GM23248 (cell line): ENCODE measurements at regions not wholly inside any gene's neighbourhood (a gene's known extent, or its start where the extent isn't known, plus 50 kb on each side); places are given as distances from the start of the nearest gene placed in this dataset.
A peak's percentile ranks its signal among the peaks of the same experiment; 100 is the strongest.

Experiments
- DNase-seq: peaks from one replicate; pipeline ENCODE4 v3.0.0-alpha.2; 2015
- H2AFZ ChIP-seq: fragments of 200-600 bp; sonication (generic); 2 replicates; pipeline ENCODE4 v1.6.1; 2016; ENCODE audit warnings: antibody characterized with exemption
- H3F3A ChIP-seq: fragments of 200-600 bp; sonication (generic); 2 replicates; pipeline ENCODE4 v1.6.1; 2016; ENCODE audit warnings: mild to moderate bottlenecking, antibody characterized with exemption, mixed run types; ENCODE audit not compliant: insufficient read depth
- H3K27ac ChIP-seq: fragments of 200-600 bp; sonication (generic); 2 replicates; pipeline ENCODE4 v1.5.1; 2016; ENCODE audit warnings: mild to moderate bottlenecking
- H3K27me3 ChIP-seq: fragments of 200-600 bp; sonication (generic); replicated peaks from 2 replicates; pipeline ENCODE4 v1.6.1; 2016; ENCODE audit warnings: mild to moderate bottlenecking; ENCODE audit not compliant: insufficient read depth
- H3K36me3 ChIP-seq: fragments of 200-600 bp; sonication (generic); 2 replicates; pipeline ENCODE4 v1.6.1; 2016; ENCODE audit warnings: low read depth, mild to moderate bottlenecking
- H3K4me1 ChIP-seq: fragments of 200-600 bp; sonication (generic); 2 replicates; pipeline ENCODE4 v1.6.1; 2016; ENCODE audit warnings: mild to moderate bottlenecking; ENCODE audit not compliant: insufficient read depth
- H3K4me2 ChIP-seq: fragments of 200-600 bp; sonication (generic); one replicate; pipeline ENCODE4 v1.6.1; 2016; ENCODE audit warnings: mild to moderate bottlenecking; ENCODE audit not compliant: unreplicated experiment
- H3K4me3 ChIP-seq: fragments of 200-600 bp; sonication (generic); 2 replicates; pipeline ENCODE4 v1.5.1; 2016; ENCODE audit warnings: mild to moderate bottlenecking
- H3K79me2 ChIP-seq: fragments of 200-600 bp; sonication (generic); 2 replicates; pipeline ENCODE4 v1.6.1; 2016; ENCODE audit warnings: mild to moderate bottlenecking; ENCODE audit not compliant: insufficient read depth
- H3K9ac ChIP-seq: fragments of 200-600 bp; sonication (generic); 2 replicates; pipeline ENCODE4 v1.6.1; 2016; ENCODE audit warnings: mild to moderate bottlenecking
- H3K9me2 ChIP-seq: fragments of 200-600 bp; sonication (generic); 2 replicates; pipeline ENCODE4 v1.6.1; 2016; ENCODE audit warnings: mixed run types, mild to moderate bottlenecking, moderate library complexity; ENCODE audit not compliant: insufficient read depth
- H3K9me3 ChIP-seq: fragments of 200-600 bp; sonication (generic); one replicate; pipeline ENCODE4 v1.6.1; 2017; ENCODE audit warnings: low read depth
- H4K20me1 ChIP-seq: fragments of 200-600 bp; sonication (generic); 2 replicates; pipeline ENCODE4 v1.6.0; 2016; ENCODE audit not compliant: insufficient read depth
- EZH2 ChIP-seq: fragments of 200-600 bp; sonication (generic); IDR thresholded peaks from 2 replicates; pipeline ENCODE4 v1.6.1; 2018; ENCODE audit warnings: antibody characterized with exemption, mild to moderate bottlenecking; ENCODE audit not compliant: insufficient read depth, poor library complexity, severe bottlenecking
- EZH2phosphoT487 ChIP-seq: fragments of 200-600 bp; sonication (generic); IDR thresholded peaks from 2 replicates; pipeline ENCODE4 v1.6.1; 2018; ENCODE audit warnings: antibody characterized with exemption, moderate library complexity, mild to moderate bottlenecking, low read depth; ENCODE audit not compliant: insufficient read depth
- WGBS, 2 experiments: methylation state at CpG; one replicate each; pipeline ENCODE4 v1.1.6; 2015 to 2017; ENCODE audit warnings: low lambda C conversion rate in 2 of 2, low coverage in 1 of 2; ENCODE audit errors: missing lambda C conversion rate in 2 of 2; 5-methylcytosine and 5-hydroxymethylcytosine counted together
- in situ Hi-C: fragments of 300-500 bp; cut with MboI; formaldehyde crosslinking; loops from 2 replicates; pipeline ENCODE4 v1.15.0; 2020

DNA sequence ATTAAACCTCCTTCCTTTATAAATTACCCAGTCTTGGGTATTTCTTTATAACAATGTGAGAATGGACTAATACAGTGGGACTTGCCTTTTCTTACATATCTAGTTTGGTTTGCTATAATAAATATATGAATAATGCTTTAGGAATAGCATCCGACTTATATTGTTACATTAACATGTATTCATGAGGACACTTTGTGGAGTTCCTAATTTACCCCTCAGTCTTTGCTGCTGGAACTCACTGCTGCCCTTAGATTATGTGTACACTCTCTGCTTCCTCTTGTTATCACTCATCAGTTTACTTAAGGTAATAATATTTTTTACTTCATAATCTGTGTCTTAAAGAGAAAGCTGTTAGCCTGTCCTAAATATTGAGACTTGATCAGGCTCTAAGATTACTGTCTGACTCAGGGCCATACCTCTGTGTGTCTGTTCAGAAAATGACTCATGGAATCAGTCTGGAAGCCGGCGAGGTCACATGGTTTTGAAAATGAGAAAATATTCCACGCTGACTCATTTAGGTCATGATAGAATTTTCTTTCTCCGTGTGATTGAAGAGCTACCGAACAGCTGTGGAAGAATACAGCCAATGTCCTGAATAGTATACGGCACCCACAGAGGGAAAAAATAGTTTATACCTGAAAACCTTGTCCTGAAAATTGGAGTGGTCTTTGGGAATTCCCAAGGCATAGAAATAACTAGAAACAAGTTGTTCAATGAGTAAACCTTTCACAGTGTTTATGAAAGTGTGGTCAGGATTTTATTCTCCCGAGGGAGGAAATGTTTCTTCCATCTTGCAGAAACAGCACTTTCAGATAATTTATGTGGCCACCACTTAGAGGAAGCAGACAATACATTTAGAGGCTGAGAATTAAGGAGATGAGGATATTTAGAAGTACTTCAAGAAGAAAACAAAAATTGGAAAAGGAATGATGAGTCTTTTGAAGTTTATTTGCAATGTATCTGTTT, 156.4 kb downstream of the DSEL start:
- peak; percentile 97 for DNase-seq
- Histone ChIP-seq H3K9me3 (no peaks in the 10 kb centered on the region), H2AFZ (peak overlapping the region; percentile 69), H4K20me1 (no peaks in the 10 kb centered on the region), H3K4me2 (peak overlapping the region; percentile 73), H3K9me2 (no peaks in the 10 kb centered on the region), H3K27ac (peak overlapping the region; percentile 63), H3F3A (peaks cover 20% of the 10 kb centered on the region), H3K9ac (peak overlapping the region; percentile 53), H3K36me3 (no peaks in the 10 kb centered on the region), H3K4me1 (peaks cover 23% of the 10 kb centered on the region), H3K27me3 (no peaks in the 10 kb centered on the region), H3K79me2 (no peaks in the 10 kb centered on the region), H3K4me3 (peak overlapping the region; percentile 71)
- in situ Hi-C loops, result no loop called here
- TF ChIP-seq EZH2, result no peak
- TF ChIP-seq EZH2phosphoT487, result no peak
- WGBS, 2 experiments, result 12% methylated on average over 8 of the region's 8 CpGs

DNA sequence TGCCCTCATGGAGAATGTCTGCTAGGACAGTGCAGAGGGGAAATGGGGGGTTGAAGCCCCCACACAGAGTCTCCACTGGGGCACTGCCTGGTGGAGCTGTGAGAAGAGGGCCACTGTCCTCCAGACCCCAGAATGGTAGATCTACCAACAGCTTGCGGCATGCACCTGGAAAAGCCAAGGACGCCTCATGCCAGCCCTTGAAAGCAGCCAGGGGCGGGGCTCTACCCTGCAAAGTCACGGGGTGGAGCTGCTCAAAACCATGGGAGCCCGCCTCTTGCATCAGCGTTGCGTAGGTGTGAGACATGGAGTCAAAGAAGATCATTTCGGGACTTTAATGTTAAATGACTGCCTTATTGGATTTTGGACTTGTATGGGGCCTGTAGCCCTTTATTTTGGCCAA, 157.6 kb downstream of the DSEL start:
- Histone ChIP-seq H3K9ac (no peak overlapping the region), H3F3A (peaks cover 20% of the 10 kb centered on the region), H4K20me1 (no peaks in the 10 kb centered on the region), H3K9me3 (no peaks in the 10 kb centered on the region), H3K4me3 (no peak overlapping the region), H2AFZ (no peak overlapping the region), H3K4me1 (peaks cover 23% of the 10 kb centered on the region), H3K27ac (no peak overlapping the region), H3K4me2 (peak overlapping the region; percentile 73), H3K27me3 (no peaks in the 10 kb centered on the region), H3K9me2 (no peaks in the 10 kb centered on the region), H3K36me3 (no peaks in the 10 kb centered on the region), H3K79me2 (no peaks in the 10 kb centered on the region)
- DNase-seq, result no peak
- in situ Hi-C loops, result no loop called here
- WGBS, 2 experiments, result 99% methylated on average over 8 of the region's 8 CpGs
- no peak for TF ChIP-seq EZH2
- no peak for TF ChIP-seq EZH2phosphoT487

DNA sequence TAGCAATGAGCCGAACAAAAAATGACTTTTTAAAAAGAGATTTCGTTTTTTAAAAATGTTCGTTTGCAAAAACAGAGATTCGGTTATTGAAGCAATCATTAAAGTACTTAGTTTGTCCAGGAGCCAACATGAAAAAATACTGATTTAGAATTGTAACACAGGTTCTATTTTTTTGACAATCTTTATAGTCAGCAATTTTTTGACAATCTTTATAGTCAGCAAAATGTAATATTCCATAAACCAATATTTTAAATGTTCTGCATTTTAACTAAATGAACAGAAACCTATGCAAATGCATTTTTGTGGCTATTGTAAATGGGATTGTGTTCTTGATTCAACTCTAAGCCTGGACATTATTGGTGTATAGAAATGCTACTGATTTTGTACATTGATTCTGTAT, 161.8 kb downstream of the DSEL start:
- DNase-seq, result no peak
- no peak overlapping the region for H3K4me2 ChIP-seq
- H3K9ac ChIP-seq, result no peak overlapping the region
- H3K9me2 ChIP-seq, result no peaks in the 10 kb centered on the region; the same call in 1 of the 2 replicates
- peaks cover 6% of the 10 kb centered on the region for H3K4me1 ChIP-seq
- no peak overlapping the region for H2AFZ ChIP-seq
- no peaks in the 10 kb centered on the region for H3K27me3 ChIP-seq
- H3K4me3 ChIP-seq, result no peak overlapping the region
- no peak overlapping the region for H3K27ac ChIP-seq
- in situ Hi-C loops, result no loop called here
- H3K36me3 ChIP-seq, result no peaks in the 10 kb centered on the region
- WGBS, 2 experiments, result 93 to 95% methylated on average over 4 of the region's 4 CpGs
- no peaks in the 10 kb centered on the region for H3K79me2 ChIP-seq
- H3F3A ChIP-seq, result peaks cover 6% of the 10 kb centered on the region
- no peaks in the 10 kb centered on the region for H4K20me1 ChIP-seq
- TF ChIP-seq EZH2phosphoT487, result no peak
- no peak for TF ChIP-seq EZH2
- H3K9me3 ChIP-seq, result no peaks in the 10 kb centered on the region

- WGBS, 2 experiments, result 0% methylated on average over 1 of the region's 1 CpG
- no peak for TF ChIP-seq EZH2phosphoT487
- no peak for TF ChIP-seq EZH2
Measured at GRCh38 chr18:67354091-67354490, 162.4 kb downstream of the DSEL start.

More at GRCh38 chr18:67354091-67354490, 162.4 kb downstream of the DSEL start:
- H3K4me3 ChIP-seq, result no peak overlapping the region
- H3K36me3 ChIP-seq, result no peaks in the 10 kb centered on the region
- H3K9ac ChIP-seq, result no peak overlapping the region
- no peaks in the 10 kb centered on the region for H4K20me1 ChIP-seq
- H3K27me3 ChIP-seq, result no peaks in the 10 kb centered on the region
- H3K79me2 ChIP-seq, result no peaks in the 10 kb centered on the region
- no peaks in the 10 kb centered on the region for H3F3A ChIP-seq
- H3K9me2 ChIP-seq, result no peaks in the 10 kb centered on the region; the same call in 1 of the 2 replicates
- H3K9me3 ChIP-seq, result no peaks in the 10 kb centered on the region
- no peak overlapping the region for H3K4me2 ChIP-seq
- no peak overlapping the region for H3K27ac ChIP-seq
- no peak overlapping the region for H2AFZ ChIP-seq
- no peaks in the 10 kb centered on the region for H3K4me1 ChIP-seq
- in situ Hi-C loops, result no loop called here
- DNase-seq, result no peak
